ENCODE measurements at regions not wholly inside any gene's neighbourhood (a gene's known extent, or its start where the extent isn't known, plus 50 kb on each side); places are given as distances from the start of the nearest gene placed in this dataset.

- TF ChIP-seq POLR2A (IDR thresholded peaks at IDR 0.05; ENCODE audit: low read depth, low read length) (no peak), POLR2AphosphoS5 (IDR thresholded peaks at IDR 0.05; ENCODE audit: low read depth, low read length) (no peak), TAF1 (IDR thresholded peaks at IDR 0.05; ENCODE audit: borderline replicate concordance, low read depth, low read length) (no peak)
Observed at GRCh38 chr4:189843413-189844009, 97.2 kb upstream of the FRG1 start.

Data from GM12892 (cell line).